ENCODE measurements at regions not wholly inside any gene's neighbourhood (a gene's known extent, or its start where the extent isn't known, plus 50 kb on each side); places are given as distances from the start of the nearest gene placed in this dataset.
"Not testable (repeated sequence)": the region's sequence is repeated elsewhere in the genome, so short reads cannot be mapped to it uniquely, and the experiment has no call there.

- no peaks in the 10 kb centered on the region for H3K9me3 ChIP-seq (ENCODE audit: control insufficient read depth, low read length)
- H3K27me3 ChIP-seq (replicated peaks; ENCODE audit: control insufficient read depth, insufficient read depth, low read length, poor library complexity, severe bottlenecking): no peaks in the 10 kb centered on the region
- H3K4me3 ChIP-seq (ENCODE audit: insufficient read depth, low read depth, low read length, poor library complexity, severe bottlenecking): no peak overlapping the region
- no peaks in the 10 kb centered on the region for H3K4me1 ChIP-seq (ENCODE audit: control insufficient read depth, insufficient read depth, low read length, poor library complexity, severe bottlenecking)
- H3K27ac ChIP-seq (ENCODE audit: insufficient read depth, low read length, poor library complexity, severe bottlenecking): no peak overlapping the region
- no peak for DNase-seq
- H3K36me3 ChIP-seq (ENCODE audit: control insufficient read depth, insufficient read depth, low read length): no peaks in the 10 kb centered on the region
Observed at GRCh38 chr16:51527349-51527748, 376.3 kb upstream of the SALL1 start.

- H3K4me3 ChIP-seq (ENCODE audit: insufficient read depth, low read depth, low read length, poor library complexity, severe bottlenecking): no peak overlapping the region
- no peak overlapping the region for H3K27ac ChIP-seq (ENCODE audit: insufficient read depth, low read length, poor library complexity, severe bottlenecking)
Observed at GRCh38 chr16:51526621-51527020, 375.6 kb upstream of the SALL1 start.

GRCh38 chr16:51524555-51525373, 373.7 kb upstream of the SALL1 start:
- Histone ChIP-seq H3K36me3 (ENCODE audit: control insufficient read depth, insufficient read depth, low read length) (no peaks in the 10 kb centered on the region), H3K27ac (ENCODE audit: insufficient read depth, low read length, poor library complexity, severe bottlenecking) (no peak overlapping the region), H3K9me3 (ENCODE audit: control insufficient read depth, low read length) (no peaks in the 10 kb centered on the region), H3K27me3 (replicated peaks; ENCODE audit: control insufficient read depth, insufficient read depth, low read length, poor library complexity, severe bottlenecking) (no peaks in the 10 kb centered on the region), H3K4me1 (ENCODE audit: control insufficient read depth, insufficient read depth, low read length, poor library complexity, severe bottlenecking) (no peaks in the 10 kb centered on the region), H3K4me3 (ENCODE audit: insufficient read depth, low read depth, low read length, poor library complexity, severe bottlenecking) (no peak overlapping the region)
- DNase-seq: no peak

More at GRCh38 chr16:51526621-51527020, 375.6 kb upstream of the SALL1 start:
- no peaks in the 10 kb centered on the region for H3K27me3 ChIP-seq (replicated peaks; ENCODE audit: control insufficient read depth, insufficient read depth, low read length, poor library complexity, severe bottlenecking)
- no peaks in the 10 kb centered on the region for H3K36me3 ChIP-seq (ENCODE audit: control insufficient read depth, insufficient read depth, low read length)
- H3K9me3 ChIP-seq (ENCODE audit: control insufficient read depth, low read length): no peaks in the 10 kb centered on the region
- no peak for DNase-seq
- no peaks in the 10 kb centered on the region for H3K4me1 ChIP-seq (ENCODE audit: control insufficient read depth, insufficient read depth, low read length, poor library complexity, severe bottlenecking)

GRCh38 chr16:51524070-51524469, 373.0 kb upstream of the SALL1 start:
- Histone ChIP-seq H3K27ac (ENCODE audit: insufficient read depth, low read length, poor library complexity, severe bottlenecking) (no peak overlapping the region), H3K9me3 (ENCODE audit: control insufficient read depth, low read length) (no peaks in the 10 kb centered on the region)

GRCh38 chr16:51523400-51523799, 372.3 kb upstream of the SALL1 start:
- Histone ChIP-seq H3K9me3 (ENCODE audit: control insufficient read depth, low read length) (no peaks in the 10 kb centered on the region), H3K4me1 (ENCODE audit: control insufficient read depth, insufficient read depth, low read length, poor library complexity, severe bottlenecking) (no peaks in the 10 kb centered on the region), H3K4me3 (ENCODE audit: insufficient read depth, low read depth, low read length, poor library complexity, severe bottlenecking) (no peak overlapping the region), H3K27me3 (replicated peaks; ENCODE audit: control insufficient read depth, insufficient read depth, low read length, poor library complexity, severe bottlenecking) (no peaks in the 10 kb centered on the region), H3K36me3 (ENCODE audit: control insufficient read depth, insufficient read depth, low read length) (no peaks in the 10 kb centered on the region), H3K27ac (ENCODE audit: insufficient read depth, low read length, poor library complexity, severe bottlenecking) (no peak overlapping the region)
- no peak for DNase-seq

More at GRCh38 chr16:51524070-51524469, 373.0 kb upstream of the SALL1 start:
- no peaks in the 10 kb centered on the region for H3K36me3 ChIP-seq (ENCODE audit: control insufficient read depth, insufficient read depth, low read length)
- no peak overlapping the region for H3K4me3 ChIP-seq (ENCODE audit: insufficient read depth, low read depth, low read length, poor library complexity, severe bottlenecking)
- DNase-seq: no peak
- H3K27me3 ChIP-seq (replicated peaks; ENCODE audit: control insufficient read depth, insufficient read depth, low read length, poor library complexity, severe bottlenecking): no peaks in the 10 kb centered on the region
- H3K4me1 ChIP-seq (ENCODE audit: control insufficient read depth, insufficient read depth, low read length, poor library complexity, severe bottlenecking): no peaks in the 10 kb centered on the region

- no peaks in the 10 kb centered on the region for H3K9me3 ChIP-seq (ENCODE audit: control insufficient read depth, low read length)
- H3K4me1 ChIP-seq (ENCODE audit: control insufficient read depth, insufficient read depth, low read length, poor library complexity, severe bottlenecking): no peaks in the 10 kb centered on the region
Observed at GRCh38 chr16:51522902-51523301, 371.8 kb upstream of the SALL1 start.

GRCh38 chr16:51516960-51517359, 365.9 kb upstream of the SALL1 start:
- not testable (repeated sequence) for H3K9me3 ChIP-seq (ENCODE audit: control insufficient read depth, low read length); H3K27me3 ChIP-seq (replicated peaks; ENCODE audit: control insufficient read depth, insufficient read depth, low read length, poor library complexity, severe bottlenecking); H3K27ac ChIP-seq (ENCODE audit: insufficient read depth, low read length, poor library complexity, severe bottlenecking); H3K4me1 ChIP-seq (ENCODE audit: control insufficient read depth, insufficient read depth, low read length, poor library complexity, severe bottlenecking); H3K4me3 ChIP-seq (ENCODE audit: insufficient read depth, low read depth, low read length, poor library complexity, severe bottlenecking); DNase-seq; H3K36me3 ChIP-seq (ENCODE audit: control insufficient read depth, insufficient read depth, low read length)

More at GRCh38 chr16:51522902-51523301, 371.8 kb upstream of the SALL1 start:
- Histone ChIP-seq H3K27me3 (replicated peaks; ENCODE audit: control insufficient read depth, insufficient read depth, low read length, poor library complexity, severe bottlenecking) (no peaks in the 10 kb centered on the region), H3K27ac (ENCODE audit: insufficient read depth, low read length, poor library complexity, severe bottlenecking) (no peak overlapping the region), H3K4me3 (ENCODE audit: insufficient read depth, low read depth, low read length, poor library complexity, severe bottlenecking) (no peak overlapping the region), H3K36me3 (ENCODE audit: control insufficient read depth, insufficient read depth, low read length) (no peaks in the 10 kb centered on the region)
- no peak for DNase-seq

- Histone ChIP-seq H3K4me1 (ENCODE audit: control insufficient read depth, insufficient read depth, low read length, poor library complexity, severe bottlenecking) (no peaks in the 10 kb centered on the region), H3K36me3 (ENCODE audit: control insufficient read depth, insufficient read depth, low read length) (no peaks in the 10 kb centered on the region), H3K27ac (ENCODE audit: insufficient read depth, low read length, poor library complexity, severe bottlenecking) (no peak overlapping the region), H3K27me3 (replicated peaks; ENCODE audit: control insufficient read depth, insufficient read depth, low read length, poor library complexity, severe bottlenecking) (no peaks in the 10 kb centered on the region), H3K4me3 (ENCODE audit: insufficient read depth, low read depth, low read length, poor library complexity, severe bottlenecking) (no peak overlapping the region), H3K9me3 (ENCODE audit: control insufficient read depth, low read length) (no peaks in the 10 kb centered on the region)
- no peak for DNase-seq
Observed at GRCh38 chr16:51510416-51510815, 359.3 kb upstream of the SALL1 start.

GRCh38 chr16:51509336-51509735, 358.3 kb upstream of the SALL1 start:
- Histone ChIP-seq H3K27me3 (replicated peaks; ENCODE audit: control insufficient read depth, insufficient read depth, low read length, poor library complexity, severe bottlenecking) (no peaks in the 10 kb centered on the region), H3K27ac (ENCODE audit: insufficient read depth, low read length, poor library complexity, severe bottlenecking) (no peak overlapping the region), H3K36me3 (ENCODE audit: control insufficient read depth, insufficient read depth, low read length) (no peaks in the 10 kb centered on the region), H3K4me1 (ENCODE audit: control insufficient read depth, insufficient read depth, low read length, poor library complexity, severe bottlenecking) (no peaks in the 10 kb centered on the region), H3K4me3 (ENCODE audit: insufficient read depth, low read depth, low read length, poor library complexity, severe bottlenecking) (no peak overlapping the region), H3K9me3 (ENCODE audit: control insufficient read depth, low read length) (no peaks in the 10 kb centered on the region)
- no peak for DNase-seq

- no peaks in the 10 kb centered on the region for H3K27me3 ChIP-seq (replicated peaks; ENCODE audit: control insufficient read depth, insufficient read depth, low read length, poor library complexity, severe bottlenecking)
- H3K27ac ChIP-seq (ENCODE audit: insufficient read depth, low read length, poor library complexity, severe bottlenecking): no peak overlapping the region
- no peak for DNase-seq
- no peaks in the 10 kb centered on the region for H3K9me3 ChIP-seq (ENCODE audit: control insufficient read depth, low read length)
- H3K4me3 ChIP-seq (ENCODE audit: insufficient read depth, low read depth, low read length, poor library complexity, severe bottlenecking): no peak overlapping the region
- H3K36me3 ChIP-seq (ENCODE audit: control insufficient read depth, insufficient read depth, low read length): no peaks in the 10 kb centered on the region
- H3K4me1 ChIP-seq (ENCODE audit: control insufficient read depth, insufficient read depth, low read length, poor library complexity, severe bottlenecking): no peaks in the 10 kb centered on the region
Observed at GRCh38 chr16:51508490-51509212, 357.6 kb upstream of the SALL1 start.

Data from effector memory CD4-positive, alpha-beta T cell (primary cell).